Breast epithelium (tissue), 3 donors: ENCODE measurements at regions not wholly inside any gene's neighbourhood (a gene's known extent, or its start where the extent isn't known, plus 50 kb on each side); places are given as distances from the start of the nearest gene placed in this dataset.

Experiments used
- POLR2A ChIP-seq: fragments of 450-650 bp; IDR thresholded peaks from one replicate; pipeline ENCODE4 v1.6.1; 2016; ENCODE audit warnings: antibody characterized with exemption, mild to moderate bottlenecking, moderate library complexity
- TF ChIP-seq, protein P1 (sequence below), 3 donors: fragments of 450-650 bp; IDR thresholded peaks; one replicate each; pipeline ENCODE4 v1.5.1; 2016 to 2017; ENCODE audit warnings: antibody characterized with exemption in 3 of 3, mild to moderate bottlenecking in 3 of 3, moderate library complexity in 3 of 3

DNA sequence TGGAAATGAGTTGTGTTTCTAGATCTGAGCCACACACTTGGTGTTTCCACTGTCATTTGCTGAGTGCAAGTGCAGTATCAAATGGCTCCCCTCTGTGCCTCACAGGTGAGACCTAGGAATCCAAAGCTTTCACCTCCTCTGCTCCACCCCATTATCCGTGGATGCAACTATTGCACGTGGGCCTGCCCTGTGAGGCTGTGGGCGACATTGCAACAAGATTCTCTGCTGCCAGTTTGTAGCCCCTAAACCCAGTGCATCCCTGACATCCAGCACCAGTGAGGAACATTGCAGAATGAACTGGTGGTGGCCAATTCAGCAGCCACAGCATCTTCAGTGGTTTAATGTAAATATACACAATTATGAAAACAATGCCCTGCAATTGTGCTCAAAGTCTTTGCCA, 115.0 kb upstream of the FOXA2 start:
- TF ChIP-seq, protein P1, sequence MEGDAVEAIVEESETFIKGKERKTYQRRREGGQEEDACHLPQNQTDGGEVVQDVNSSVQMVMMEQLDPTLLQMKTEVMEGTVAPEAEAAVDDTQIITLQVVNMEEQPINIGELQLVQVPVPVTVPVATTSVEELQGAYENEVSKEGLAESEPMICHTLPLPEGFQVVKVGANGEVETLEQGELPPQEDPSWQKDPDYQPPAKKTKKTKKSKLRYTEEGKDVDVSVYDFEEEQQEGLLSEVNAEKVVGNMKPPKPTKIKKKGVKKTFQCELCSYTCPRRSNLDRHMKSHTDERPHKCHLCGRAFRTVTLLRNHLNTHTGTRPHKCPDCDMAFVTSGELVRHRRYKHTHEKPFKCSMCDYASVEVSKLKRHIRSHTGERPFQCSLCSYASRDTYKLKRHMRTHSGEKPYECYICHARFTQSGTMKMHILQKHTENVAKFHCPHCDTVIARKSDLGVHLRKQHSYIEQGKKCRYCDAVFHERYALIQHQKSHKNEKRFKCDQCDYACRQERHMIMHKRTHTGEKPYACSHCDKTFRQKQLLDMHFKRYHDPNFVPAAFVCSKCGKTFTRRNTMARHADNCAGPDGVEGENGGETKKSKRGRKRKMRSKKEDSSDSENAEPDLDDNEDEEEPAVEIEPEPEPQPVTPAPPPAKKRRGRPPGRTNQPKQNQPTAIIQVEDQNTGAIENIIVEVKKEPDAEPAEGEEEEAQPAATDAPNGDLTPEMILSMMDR (IDR thresholded peaks at IDR 0.05) = no peak
- no peak for TF ChIP-seq POLR2A
